ENCODE measurements at regions not wholly inside any gene's neighbourhood (a gene's known extent, or its start where the extent isn't known, plus 50 kb on each side); places are given as distances from the start of the nearest gene placed in this dataset.

DNA sequence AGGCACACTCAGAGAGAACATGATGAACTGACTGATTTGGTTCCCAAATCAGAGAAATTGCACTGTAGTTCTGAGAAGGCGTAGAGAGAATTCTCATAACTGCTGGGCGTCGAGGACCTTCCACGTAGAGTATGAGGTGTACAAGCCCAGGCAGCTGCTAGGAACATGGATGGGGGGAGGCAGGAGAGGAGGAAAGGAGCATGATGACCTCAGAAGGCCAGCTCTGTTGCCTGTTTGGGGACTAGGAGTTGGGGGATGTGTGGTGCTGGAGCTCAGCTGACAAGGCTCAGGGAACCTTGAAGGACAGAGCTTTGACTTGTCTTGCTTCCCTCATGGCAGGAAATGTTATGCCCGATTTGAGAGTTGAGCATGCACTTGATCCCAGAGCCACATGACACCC is 485.4 kb downstream of the IRX1 start:
- TF ChIP-seq, protein P1, sequence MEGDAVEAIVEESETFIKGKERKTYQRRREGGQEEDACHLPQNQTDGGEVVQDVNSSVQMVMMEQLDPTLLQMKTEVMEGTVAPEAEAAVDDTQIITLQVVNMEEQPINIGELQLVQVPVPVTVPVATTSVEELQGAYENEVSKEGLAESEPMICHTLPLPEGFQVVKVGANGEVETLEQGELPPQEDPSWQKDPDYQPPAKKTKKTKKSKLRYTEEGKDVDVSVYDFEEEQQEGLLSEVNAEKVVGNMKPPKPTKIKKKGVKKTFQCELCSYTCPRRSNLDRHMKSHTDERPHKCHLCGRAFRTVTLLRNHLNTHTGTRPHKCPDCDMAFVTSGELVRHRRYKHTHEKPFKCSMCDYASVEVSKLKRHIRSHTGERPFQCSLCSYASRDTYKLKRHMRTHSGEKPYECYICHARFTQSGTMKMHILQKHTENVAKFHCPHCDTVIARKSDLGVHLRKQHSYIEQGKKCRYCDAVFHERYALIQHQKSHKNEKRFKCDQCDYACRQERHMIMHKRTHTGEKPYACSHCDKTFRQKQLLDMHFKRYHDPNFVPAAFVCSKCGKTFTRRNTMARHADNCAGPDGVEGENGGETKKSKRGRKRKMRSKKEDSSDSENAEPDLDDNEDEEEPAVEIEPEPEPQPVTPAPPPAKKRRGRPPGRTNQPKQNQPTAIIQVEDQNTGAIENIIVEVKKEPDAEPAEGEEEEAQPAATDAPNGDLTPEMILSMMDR (IDR thresholded peaks at IDR 0.05) = no peak
- TF ChIP-seq POLR2A (IDR thresholded peaks at IDR 0.05) (no peak), POLR2AphosphoS5 (IDR thresholded peaks at IDR 0.05) (no peak), EP300 (IDR thresholded peaks at IDR 0.05) (no peak)
